Activated CD8-positive, alpha-beta memory T cell treated with anti-CD3 and anti-CD28 coated beads, Interleukin-2, amount 50 U/mL, for 24 hours (primary cell): ENCODE measurements at regions not wholly inside any gene's neighbourhood (a gene's known extent, or its start where the extent isn't known, plus 50 kb on each side); places are given as distances from the start of the nearest gene placed in this dataset.

Source experiments
- DNase-seq: peaks from one replicate; pipeline ENCODE4 v3.0.0-alpha.2; 2020; ENCODE audit errors: extremely low read depth

DNA sequence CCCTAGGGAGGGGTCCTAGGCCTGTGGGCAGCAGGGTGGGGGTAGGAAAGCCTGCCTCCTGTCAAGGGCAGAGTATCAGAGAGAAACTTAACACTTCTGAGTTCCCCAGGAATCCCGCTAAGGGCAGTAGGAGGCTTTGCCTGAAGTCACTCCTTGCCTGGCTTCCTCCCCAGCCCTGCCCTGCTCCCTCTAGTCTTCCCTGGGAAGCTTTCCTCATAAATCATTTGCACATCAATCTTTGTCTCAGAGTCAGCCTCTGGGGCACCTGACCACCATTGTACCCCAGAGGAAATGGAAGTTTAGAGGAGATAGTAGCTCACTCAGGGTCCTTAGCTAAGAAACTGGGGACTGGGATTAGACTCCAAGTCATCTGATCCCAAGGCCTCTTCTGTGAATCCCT is 129.4 kb upstream of the TLE3 start:
- no peak for DNase-seq

- no peak for DNase-seq
Measured at GRCh38 chr15:70226337-70226980, 128.7 kb upstream of the TLE3 start.

DNA sequence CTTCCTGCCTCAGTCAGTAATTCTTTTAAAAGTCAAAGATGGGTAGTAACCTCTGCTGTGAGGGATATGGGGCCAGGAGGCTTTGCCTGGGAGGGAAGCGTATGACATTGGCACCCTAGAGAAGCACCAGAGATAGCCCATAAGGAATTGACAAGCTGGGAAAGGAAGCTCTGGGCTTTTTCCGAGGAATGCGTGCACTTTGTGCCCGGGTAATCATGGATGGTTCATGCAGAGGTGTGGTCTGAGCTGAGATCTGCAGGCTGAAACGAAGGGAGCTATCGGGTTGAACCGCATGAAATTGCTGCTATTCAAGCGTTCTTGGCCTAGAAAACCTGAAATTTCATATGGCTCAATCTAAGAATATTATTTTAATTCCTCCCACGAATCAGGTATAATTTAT is 127.7 kb upstream of the TLE3 start:
- no peak for DNase-seq

GRCh38 chr15:70222606-70223005 is 124.9 kb upstream of the TLE3 start:
- DNase-seq, result no peak

DNA sequence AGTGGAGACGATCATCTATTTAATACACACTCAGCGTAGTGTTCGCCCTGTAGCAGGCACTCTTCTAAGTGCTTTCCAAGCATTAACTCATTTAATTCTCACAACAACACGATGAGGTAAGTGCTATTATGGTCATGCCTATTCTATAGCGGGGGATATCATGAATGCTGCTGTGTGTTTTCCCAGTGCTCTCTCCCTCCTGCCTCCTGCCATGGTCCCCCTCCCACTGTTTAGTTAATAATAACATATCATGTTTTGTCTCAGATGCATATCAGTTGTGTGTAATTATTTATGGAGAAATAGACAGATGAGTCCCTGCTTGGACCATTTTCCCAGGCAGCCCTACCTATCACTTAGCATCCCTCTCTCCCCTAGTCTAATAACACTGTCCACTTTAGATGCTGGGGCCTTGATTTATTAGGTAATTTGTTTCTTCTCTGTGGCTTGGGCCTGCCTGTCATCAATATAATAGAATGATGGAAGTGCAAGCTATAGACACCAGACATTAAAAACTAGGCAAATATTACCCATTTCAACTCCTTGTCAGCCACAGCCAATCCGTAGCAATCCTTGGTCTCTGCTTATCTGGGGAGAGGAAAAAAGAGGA is 122.9 kb upstream of the TLE3 start:
- DNase-seq, result no peak

GRCh38 chr15:70219966-70220365 is 122.2 kb upstream of the TLE3 start:
- no peak for DNase-seq

GRCh38 chr15:70219256-70219895 is 121.7 kb upstream of the TLE3 start:
- DNase-seq, result no peak

DNA sequence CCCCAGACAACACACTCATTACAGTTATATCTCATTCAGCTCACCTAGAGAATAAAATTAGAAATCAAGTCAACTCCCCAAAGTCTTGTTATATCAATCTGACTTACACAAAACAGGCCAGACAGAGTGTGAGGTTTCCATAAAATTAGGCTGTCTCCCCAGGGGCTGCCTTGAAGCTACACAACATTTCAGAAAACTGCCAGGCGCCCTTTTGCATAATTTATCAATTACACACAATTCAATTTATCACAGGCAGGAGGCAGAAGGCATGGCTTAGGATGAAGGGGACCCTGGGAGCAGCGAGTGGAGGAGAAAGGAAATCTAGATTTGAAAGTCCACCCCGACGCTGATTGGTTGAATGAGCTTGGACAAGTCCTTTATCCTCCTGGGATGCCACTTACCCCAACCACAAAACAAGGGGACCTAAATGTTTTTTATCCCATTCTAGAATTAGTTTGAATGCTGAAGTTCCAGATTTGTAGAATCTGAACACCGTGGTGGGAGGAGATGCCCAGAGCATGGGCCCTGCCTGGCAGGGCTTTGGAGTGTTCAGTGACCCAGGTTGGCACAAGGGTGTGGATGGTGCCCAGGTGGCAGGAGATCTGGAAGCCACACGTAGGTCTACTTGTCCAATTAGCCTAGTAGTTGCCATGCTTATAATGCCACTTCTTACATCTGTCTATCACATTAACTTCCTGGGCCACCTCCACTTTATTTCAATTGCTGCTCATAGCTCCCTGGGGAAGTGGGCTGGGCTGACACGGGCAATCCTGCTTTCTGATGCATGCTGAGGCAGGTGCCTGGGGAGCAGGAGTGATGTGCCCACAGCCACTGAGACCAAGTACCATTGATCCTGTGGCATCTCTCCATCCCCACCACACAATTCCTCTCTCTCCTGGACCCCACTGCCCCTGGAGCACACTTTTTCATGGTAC is 119.8 kb upstream of the TLE3 start:
- DNase-seq, result no peak

GRCh38 chr15:70215951-70216350 is 118.2 kb upstream of the TLE3 start:
- DNase-seq, result no peak

- no peak for DNase-seq
Measured at GRCh38 chr15:70214941-70215635, 117.4 kb upstream of the TLE3 start.

DNA sequence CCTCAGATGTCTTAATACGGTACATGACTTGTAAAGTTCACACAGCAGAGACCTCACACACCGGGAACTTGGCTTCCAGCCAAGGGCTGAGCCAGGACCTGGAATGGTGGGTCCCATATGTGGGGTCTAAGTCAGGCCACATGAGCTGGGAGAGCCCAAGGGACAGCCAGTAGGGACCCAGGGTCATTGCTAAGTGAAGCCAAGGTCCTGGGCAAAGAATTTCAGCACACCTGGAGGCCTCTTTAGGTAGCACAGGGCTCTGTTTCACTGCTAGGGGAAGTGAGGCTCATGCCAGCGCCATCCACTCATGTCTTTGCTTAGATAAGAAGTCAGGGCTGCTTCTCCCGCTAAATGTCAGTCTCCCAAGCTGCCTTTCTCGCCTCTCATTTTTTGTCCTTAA is 116.6 kb upstream of the TLE3 start:
- DNase-seq, result no peak

DNA sequence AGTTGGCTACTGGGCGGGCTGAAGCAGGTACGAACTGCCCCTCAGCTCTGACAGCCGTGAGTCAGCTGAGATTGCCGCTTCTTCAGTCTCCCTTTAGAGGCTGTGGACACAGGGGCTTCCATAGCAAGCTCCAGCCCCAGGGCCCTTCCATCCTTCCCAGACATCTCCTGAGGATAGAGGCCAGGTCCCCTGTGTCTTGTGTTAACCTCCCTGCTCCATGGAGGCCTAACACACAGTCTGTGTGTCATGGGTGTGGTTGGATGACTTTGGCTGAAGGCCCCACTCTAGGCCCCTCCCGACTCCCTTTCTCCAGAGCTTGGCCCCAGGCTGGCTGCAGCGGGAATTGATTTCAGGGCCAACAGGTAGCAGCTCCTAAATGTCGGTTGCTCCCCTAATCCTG is 116.1 kb upstream of the TLE3 start:
- no peak for DNase-seq

DNA sequence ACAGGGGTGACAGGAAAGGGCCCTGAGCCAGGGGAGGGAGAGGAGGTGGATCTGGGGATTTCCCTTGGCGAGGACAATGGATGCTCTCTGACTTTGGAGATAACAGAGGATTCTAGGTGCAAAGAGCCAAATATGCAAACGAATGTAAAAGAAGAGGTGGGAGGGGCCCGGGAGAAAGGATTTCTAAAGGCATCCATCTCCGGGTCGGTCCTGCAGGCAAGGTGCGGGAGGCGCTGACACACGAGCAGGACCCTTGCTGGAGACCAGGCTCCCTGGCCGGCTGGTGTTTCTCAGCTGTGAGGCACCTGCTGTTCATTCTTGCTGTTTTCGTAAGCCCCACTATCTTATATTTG is 115.2 kb upstream of the TLE3 start:
- DNase-seq, result no peak

GRCh38 chr15:70212286-70212962 is 114.7 kb upstream of the TLE3 start:
- no peak for DNase-seq

DNA sequence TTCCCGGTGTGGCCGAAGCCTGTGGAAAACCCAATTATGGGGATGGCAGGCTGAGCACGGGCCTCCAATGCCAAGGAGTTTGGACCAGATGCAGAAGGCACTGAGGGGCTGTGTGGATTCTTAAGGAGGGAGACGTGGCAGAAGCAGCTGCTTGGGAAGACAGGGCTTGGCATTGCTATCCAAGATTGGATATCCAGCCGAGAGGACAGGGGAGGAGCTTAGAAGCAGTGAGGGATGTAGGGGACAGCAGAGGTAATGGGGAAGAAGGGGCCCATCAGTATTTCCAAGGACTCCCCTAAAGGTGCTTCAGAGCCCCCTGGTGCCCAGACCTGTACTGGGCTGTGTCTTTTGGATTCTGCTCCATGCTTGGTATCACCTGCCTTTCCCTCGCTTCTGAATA is 112.8 kb upstream of the TLE3 start:
- no peak for DNase-seq

DNA sequence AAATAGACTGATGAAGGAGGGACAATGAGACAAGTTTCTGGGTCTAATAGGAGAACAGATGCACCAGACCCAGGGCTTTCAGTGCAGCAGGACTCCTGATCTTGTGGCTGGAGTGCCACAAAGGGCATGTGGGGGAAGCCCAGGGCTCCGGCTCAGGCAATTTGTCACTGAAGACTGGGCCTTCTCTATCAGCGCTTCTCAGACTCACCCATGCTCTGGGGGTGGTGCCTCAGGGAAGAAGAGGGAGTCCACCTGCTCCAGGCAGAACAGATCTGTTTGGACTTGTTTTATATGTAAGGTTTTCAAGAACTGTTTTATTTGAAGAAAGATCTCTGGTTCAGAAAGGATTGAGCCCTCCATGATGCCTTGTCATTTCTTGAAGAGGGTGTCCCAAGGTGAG is 112.4 kb upstream of the TLE3 start:
- DNase-seq, result no peak

DNA sequence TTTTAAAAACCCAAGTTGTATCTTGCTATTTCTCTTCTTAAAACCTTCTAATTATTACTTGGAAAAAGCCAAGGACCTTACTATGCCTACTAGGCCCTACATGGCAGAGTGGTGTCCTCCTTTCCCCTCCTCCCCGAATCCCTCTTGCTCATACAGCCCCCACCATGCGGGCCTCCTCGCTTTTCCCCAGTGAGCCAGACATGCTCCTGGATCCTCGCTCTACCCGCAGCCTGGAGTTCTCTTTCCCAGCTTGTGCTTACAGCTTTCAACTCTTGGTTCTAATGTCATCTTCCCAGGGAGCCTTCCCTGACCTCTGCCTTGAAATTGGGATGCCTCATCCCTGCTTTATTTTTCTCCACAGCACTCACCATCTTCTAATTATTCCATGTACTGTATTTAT is 111.8 kb upstream of the TLE3 start:
- no peak for DNase-seq

DNA sequence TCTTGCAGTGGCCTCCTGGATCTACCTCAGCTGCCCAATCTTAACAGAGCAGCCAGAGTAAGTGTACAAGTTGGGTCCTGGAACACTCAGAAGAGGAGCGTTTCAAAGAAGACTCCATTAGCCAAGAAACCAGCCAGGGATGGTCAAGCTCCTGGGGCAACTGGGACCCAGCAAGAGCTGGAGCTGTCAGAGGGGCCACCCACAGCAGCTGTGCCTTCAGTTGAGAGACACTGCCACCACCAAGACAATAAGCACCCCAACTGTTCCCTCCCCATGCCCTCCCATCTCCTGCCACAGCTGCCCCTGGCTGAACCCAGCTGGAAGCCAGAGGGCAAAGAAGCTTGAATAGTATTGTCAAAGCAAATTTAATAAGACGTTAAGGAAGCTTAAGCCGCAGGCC is 110.6 kb upstream of the TLE3 start:
- no peak for DNase-seq

- DNase-seq, result no peak
Measured at GRCh38 chr15:70206668-70207067, 109.0 kb upstream of the TLE3 start.

DNA sequence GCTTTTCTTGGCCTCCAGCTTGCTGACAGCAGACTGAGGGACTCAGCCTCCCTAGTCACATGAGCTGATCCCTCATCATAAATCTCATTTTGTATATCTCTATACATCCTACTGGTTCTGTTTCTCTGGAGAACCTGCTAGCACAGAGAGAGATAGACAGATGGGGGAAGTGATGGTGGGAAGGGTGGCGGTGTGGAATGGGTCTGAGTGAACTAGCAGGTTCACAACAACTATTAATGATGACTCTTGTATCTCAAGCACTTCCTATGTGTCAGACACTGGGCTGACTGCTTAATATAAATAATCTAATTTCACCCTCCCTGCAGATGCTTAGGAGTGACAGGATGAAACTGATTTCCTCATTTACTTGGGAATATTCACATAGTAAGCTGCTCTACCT is 106.9 kb upstream of the TLE3 start:
- DNase-seq, result no peak

DNA sequence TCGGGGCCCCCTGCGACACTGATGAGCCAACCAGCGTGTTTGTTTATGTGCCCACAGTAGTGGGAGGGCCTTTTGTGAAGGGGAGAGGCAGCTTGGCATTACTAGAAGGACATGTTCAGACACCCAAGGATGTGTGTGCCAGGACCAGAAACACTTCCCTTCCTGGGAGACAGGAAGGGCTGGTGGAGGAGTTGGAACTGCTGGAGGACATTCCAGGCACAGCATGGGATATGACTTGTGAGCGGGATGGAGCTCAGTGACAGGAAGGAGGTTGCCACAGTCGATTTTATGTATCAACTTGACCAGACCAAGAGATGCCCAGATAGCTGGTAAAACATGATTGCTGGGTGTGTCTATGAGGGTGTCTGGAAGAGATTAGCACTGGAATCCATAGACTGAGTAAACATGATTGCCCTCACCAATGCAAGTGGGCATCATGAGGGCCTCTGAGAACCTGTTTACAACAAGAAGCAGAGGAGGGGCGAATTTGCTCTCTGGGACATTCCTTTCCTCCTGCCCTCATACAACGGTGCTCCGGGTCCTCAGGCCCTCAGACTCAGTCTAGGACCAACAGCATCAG is 106.4 kb upstream of the TLE3 start:
- no peak for DNase-seq
